HG02642 (cell line): ENCODE measurements at regions not wholly inside any gene's neighbourhood (a gene's known extent, or its start where the extent isn't known, plus 50 kb on each side); places are given as distances from the start of the nearest gene placed in this dataset.
"Not testable (repeated sequence)": the region's sequence is repeated elsewhere in the genome, so short reads cannot be mapped to it uniquely, and the experiment has no call there.

Experiments used
- ATAC-seq: cut with Tn5 transposase; IDR thresholded peaks from one replicate; pipeline ENCODE4 v1.9.1; 2021; ENCODE audit warnings: mild to moderate bottlenecking; ENCODE audit not compliant: unreplicated experiment, poor library complexity

- peak; percentile 79 for ATAC-seq
Observed at GRCh38 chr3:632571-633170, 436.1 kb downstream of the CHL1 start.

DNA sequence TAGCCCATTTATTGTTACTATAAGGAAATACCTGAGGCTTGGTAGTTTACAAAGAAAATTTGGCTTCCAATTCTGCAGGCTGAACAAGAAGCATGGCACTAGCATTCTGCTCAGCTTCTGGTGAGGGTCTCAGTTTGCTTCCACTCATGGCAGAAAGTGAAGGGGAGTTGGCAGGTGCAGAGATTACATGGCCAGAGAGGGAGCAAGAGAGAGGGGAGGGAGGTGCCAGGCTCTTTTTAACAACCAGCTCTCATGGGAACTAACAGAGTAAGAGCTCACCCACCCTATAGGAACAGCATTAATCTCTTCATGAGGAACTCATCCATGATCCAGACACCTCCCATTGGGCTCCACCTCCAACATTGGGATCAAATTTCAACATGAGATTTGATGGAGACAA, 437.9 kb downstream of the CHL1 start:
- no peak for ATAC-seq

DNA sequence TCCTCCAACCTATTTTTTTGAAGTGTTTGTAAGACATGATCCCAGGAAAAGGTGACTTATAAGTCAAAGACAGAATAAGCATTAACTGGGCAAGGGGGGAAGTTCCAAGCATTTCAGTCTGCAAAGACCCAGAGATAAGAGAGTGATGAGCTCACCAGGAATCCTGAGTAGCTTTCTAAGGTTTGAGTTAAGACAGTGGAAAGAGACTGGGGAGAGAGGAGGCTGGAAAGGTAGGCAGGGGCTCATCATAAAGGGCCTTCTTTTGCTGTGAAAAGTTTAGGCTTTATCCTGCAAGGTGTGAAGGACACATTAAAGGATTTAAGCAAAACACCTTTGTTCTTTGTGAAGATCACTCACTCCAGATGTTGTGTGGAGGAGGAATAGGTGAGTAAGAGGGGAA, 438.8 kb downstream of the CHL1 start:
- no peak for ATAC-seq

- ATAC-seq = no peak
Observed at GRCh38 chr3:643376-643775, 446.8 kb downstream of the CHL1 start.

DNA sequence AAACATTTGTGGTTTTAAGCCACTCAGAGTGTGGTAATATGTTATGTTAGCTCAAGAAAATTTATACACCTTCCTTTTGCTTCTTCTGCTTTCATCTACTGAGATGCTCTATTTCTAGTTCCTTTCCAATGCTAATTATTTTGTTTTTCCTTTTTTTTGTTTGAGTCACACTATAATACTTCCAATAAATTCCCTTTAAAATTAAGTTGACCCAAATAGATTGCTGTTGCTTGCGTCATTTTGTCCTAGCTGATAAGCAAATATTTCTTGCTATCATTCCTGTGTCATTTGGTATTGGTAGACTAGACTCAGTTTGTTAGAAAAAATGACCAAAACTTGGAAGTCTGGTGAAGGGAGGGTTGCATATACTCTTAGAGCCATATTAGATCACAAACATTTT, 437.0 kb upstream of the CNTN6 start:
- no peak for ATAC-seq

- no peak for ATAC-seq
Observed at GRCh38 chr3:661356-661755, 431.5 kb upstream of the CNTN6 start.

GRCh38 chr3:674116-674515, 418.7 kb upstream of the CNTN6 start:
- ATAC-seq = no peak

DNA sequence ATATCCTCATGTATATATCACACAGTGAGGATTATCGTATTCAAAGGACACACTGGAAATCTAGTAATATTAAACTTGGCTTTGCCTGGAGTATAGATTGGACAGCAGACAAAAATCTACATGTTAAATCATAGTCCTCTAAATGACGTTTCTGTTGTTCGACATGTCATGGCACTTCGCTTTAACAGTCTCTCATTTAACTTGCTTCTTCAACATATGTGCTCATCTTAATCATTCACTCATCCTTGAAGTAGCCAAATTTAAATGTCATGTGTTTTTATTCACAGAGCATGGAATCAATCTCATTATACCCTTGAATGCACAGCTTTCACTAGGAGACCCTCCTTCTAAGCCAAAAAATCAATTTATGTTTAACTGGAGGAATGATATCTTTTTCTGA, 417.0 kb upstream of the CNTN6 start:
- no peak for ATAC-seq

DNA sequence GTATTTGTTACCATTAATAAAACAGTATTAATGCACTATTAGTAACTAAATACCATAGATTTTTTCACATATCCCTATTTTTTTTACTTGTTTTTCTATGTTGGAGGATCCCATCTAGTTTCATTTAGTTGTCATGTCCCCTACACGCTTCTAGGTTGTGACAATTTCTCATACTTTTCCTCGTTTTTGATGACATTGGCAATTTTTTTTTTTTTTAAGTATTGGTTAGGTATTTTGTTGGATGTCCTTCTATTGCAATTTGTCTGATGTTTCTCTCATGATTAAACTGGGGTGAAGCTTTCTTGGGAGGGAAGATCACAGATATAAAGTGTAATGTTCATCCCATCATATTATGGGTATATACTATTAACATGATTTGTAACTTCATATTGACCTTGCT, 409.1 kb upstream of the CNTN6 start:
- no peak for ATAC-seq

- no peak for ATAC-seq
Observed at GRCh38 chr3:690770-691169, 402.1 kb upstream of the CNTN6 start.

- ATAC-seq = no peak
Observed at GRCh38 chr3:700514-700913, 392.3 kb upstream of the CNTN6 start.

- no peak for ATAC-seq
Observed at GRCh38 chr3:707041-707440, 385.8 kb upstream of the CNTN6 start.

GRCh38 chr3:713006-713621, 379.7 kb upstream of the CNTN6 start:
- ATAC-seq = no peak

DNA sequence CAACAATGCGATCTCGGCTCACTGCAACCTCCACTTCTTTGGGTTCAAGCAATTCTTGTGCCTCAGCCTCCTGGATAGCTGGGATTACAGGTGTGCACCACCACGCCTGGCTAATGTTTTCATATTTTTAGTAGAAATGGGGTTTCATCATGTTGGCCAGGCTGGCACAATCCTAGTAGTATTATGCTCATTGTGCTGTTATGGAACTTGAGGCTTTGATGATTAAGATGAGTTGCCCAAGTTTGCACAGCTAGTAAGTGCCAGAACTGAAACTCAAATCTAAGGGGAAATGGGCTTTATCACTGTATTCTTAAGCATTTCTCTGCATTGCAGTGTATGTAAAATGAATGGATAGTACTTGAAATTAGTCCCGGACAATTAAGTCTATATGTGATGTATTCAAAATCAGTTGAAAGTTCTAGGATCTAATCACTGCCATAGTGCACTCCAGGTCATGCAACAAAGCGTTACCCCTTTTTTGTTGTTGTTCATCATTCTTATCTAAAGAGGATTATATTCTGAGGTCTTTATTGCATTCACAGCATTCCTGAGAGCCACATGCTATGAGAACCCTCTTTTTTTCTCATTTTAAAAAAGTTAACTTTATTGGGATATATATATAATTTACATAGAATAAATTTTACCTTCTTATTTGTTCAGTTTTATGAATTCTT, 378.7 kb upstream of the CNTN6 start:
- ATAC-seq = no peak

DNA sequence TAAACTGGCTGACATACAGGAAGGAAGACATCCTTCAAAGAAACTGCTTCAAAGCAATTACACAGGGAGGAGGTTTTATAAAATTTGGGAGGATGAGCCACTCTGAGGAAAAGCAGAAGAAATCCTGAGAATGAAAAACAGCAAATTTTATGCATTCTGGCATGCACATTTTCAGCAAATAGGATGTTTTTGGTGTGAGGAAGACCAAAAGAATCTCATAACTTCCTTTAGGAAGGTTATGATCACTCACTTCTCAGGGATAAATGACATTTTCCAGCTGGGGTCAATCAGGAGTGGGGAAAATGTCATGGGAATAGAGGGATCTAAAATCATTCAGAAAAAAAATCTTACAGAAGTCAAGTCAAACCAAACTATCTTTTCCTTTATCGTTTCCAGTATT, 371.7 kb upstream of the CNTN6 start:
- no peak for ATAC-seq

- no peak for ATAC-seq
Observed at GRCh38 chr3:732326-732928, 360.4 kb upstream of the CNTN6 start.

GRCh38 chr3:733313-733712, 359.5 kb upstream of the CNTN6 start:
- no peak for ATAC-seq

GRCh38 chr3:757711-758110, 335.1 kb upstream of the CNTN6 start:
- ATAC-seq = no peak

DNA sequence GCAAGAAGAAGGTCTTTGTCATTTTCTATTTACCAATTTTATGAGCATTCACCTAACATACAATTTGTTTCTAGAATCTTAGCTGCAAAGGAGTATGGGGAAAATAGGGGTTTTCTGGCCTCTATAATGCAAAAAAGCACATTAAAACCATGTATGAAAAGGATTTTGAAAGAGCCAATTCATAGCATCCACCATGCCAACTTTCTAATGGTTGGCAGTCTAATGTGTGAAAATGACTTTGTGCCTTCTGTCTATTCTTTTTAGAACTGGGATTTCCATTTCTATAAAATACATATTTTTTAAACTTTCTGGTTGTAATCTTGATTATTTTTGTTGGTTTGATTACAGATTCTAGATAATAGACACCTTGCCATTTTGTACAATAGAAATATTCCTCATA, 333.7 kb upstream of the CNTN6 start:
- no peak for ATAC-seq

GRCh38 chr3:773433-773832, 319.4 kb upstream of the CNTN6 start:
- ATAC-seq = not testable (repeated sequence)

DNA sequence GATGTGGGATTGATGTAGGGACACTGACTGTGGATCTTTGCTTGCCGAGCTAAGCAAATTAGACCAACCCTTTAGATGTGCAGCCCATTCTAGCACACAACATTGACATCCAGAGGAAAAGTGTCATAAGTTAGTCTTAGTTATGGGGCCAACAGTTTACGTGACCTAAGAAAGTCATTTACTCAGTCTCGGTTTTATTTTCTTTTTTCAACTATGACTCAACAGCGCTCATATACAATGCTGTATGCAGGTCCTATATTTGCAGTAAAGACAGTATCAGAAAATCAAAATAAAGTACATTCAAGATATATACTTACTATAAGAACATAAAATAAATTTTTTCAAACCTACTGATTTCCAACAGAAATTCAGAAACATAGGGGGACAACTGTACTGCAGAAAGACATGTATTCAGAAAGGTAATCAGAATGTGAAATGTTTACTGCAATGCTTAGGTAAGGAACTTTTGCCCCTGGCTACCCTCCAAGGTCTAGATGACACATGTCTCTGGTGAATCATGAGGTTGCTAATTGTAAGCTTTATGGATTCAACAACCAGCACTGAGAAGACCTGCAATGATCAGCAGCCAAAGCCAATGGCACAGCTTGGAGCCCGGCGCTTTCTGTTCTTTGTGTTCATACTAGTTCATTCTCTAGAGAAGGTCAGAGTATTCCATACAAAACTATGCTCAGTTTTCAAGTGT, 317.5 kb upstream of the CNTN6 start:
- no peak for ATAC-seq
